Endothelial cell of umbilical vein (primary cell): ENCODE measurements at regions not wholly inside any gene's neighbourhood (a gene's known extent, or its start where the extent isn't known, plus 50 kb on each side); places are given as distances from the start of the nearest gene placed in this dataset.

Experiments
- BruUV-seq: library from RNA; stranded (reverse); fragments of 400-500 nt; replicated peaks from 2 replicates; lab custom pipeline; 2021; lab: Mats Ljungman, UMichigan
- CTCF ChIA-PET: fragments of 300-600, 350-600 bp; sonication (Branson Sonifier 250); formaldehyde crosslinking; loops from one replicate; lab custom pipeline; 2021; ENCODE audit warnings: antibody characterized with exemption, inconsistent platforms; lab: Charles Lee
- POLR2A ChIA-PET: fragments of 300-600, 350-600 bp; sonication (Branson Sonifier 250); formaldehyde crosslinking; loops from one replicate; lab custom pipeline; 2021; ENCODE audit warnings: antibody characterized with exemption, inconsistent platforms; lab: Charles Lee
- DNase-seq: peaks from one replicate; pipeline ENCODE4 v3.0.0-alpha.2; 2011; ENCODE audit warnings: low read depth, low spot score
- FAIRE-seq: peaks from 2 replicates; lab custom pipeline; 2011; peaks lifted over from hg19 to GRCh38; lab: Jason Lieb, UNC
- H2AFZ ChIP-seq: 2 replicates; pipeline ENCODE4 v1.6.0; 2012; ENCODE audit warnings: low read depth, low read length, control low read depth, inconsistent platforms
- H3K27ac ChIP-seq: 2 replicates; pipeline ENCODE4 v1.5.1; 2011; ENCODE audit warnings: low read depth, mild to moderate bottlenecking, control low read depth, low read length, moderate library complexity; ENCODE audit not compliant: insufficient read depth
- H3K27me3 ChIP-seq, 2 experiments: 2 replicates each; pipeline versions ENCODE4 v1.6.0 to v1.6.1; 2011; ENCODE audit warnings: low read length in 2 of 2, mixed read lengths in 1 of 2; ENCODE audit not compliant: control insufficient read depth in 2 of 2, insufficient read depth in 2 of 2
- H3K36me3 ChIP-seq, 2 experiments: 2 replicates in 1 of 2; 3 replicates in 1 of 2; pipeline ENCODE4 v1.5.1; 2011; ENCODE audit warnings: low read length in 2 of 2, mild to moderate bottlenecking in 1 of 2, moderate library complexity in 1 of 2; ENCODE audit not compliant: control insufficient read depth in 2 of 2, insufficient read depth in 2 of 2; ENCODE audit errors: extremely low read depth in 1 of 2
- H3K4me1 ChIP-seq: 3 replicates; pipeline ENCODE4 v1.5.1; 2011; ENCODE audit warnings: mild to moderate bottlenecking, low read length; ENCODE audit not compliant: control insufficient read depth, insufficient read depth; ENCODE audit errors: extremely low read depth
- H3K4me2 ChIP-seq: 2 replicates; pipeline ENCODE4 v1.6.1; 2011; ENCODE audit warnings: low read length, control low read depth, mixed read lengths; ENCODE audit not compliant: insufficient read depth
- H3K4me3 ChIP-seq, 3 experiments: fragments of 200-600 bp in 1 of 3; sonication (generic), shearing (Covaris generic) in 1 of 3; replicated peaks in 1 of 3; 2 replicates each; pipeline ENCODE4 v1.5.1; 2011 to 2016; ENCODE audit warnings: control low read depth in 3 of 3, low read length in 3 of 3, mild to moderate bottlenecking in 2 of 3, inconsistent platforms in 1 of 3, low read depth in 1 of 3, moderate library complexity in 1 of 3; ENCODE audit not compliant: insufficient read depth in 1 of 3
- H3K79me2 ChIP-seq: 2 replicates; pipeline ENCODE4 v1.6.0; 2012; ENCODE audit warnings: low read length, inconsistent platforms; ENCODE audit not compliant: control insufficient read depth, insufficient read depth
- H3K9ac ChIP-seq: replicated peaks from 2 replicates; pipeline ENCODE3; 2011; ENCODE audit warnings: low read length, control low read depth; ENCODE audit not compliant: insufficient read depth; ENCODE audit errors: extremely low read depth
- H3K9me1 ChIP-seq: replicated peaks from 3 replicates; pipeline ENCODE4 v1.6.0; 2011; ENCODE audit warnings: mild to moderate bottlenecking, low read length; ENCODE audit not compliant: control insufficient read depth, insufficient read depth; ENCODE audit errors: extremely low read depth
- H3K9me3 ChIP-seq: replicated peaks from 2 replicates; pipeline ENCODE4 v1.5.1; 2012; ENCODE audit warnings: low read length, inconsistent platforms; ENCODE audit not compliant: control insufficient read depth, insufficient read depth
- H4K20me1 ChIP-seq: replicated peaks from 2 replicates; pipeline ENCODE3; 2011; ENCODE audit warnings: mild to moderate bottlenecking, low read length; ENCODE audit not compliant: control insufficient read depth, insufficient read depth; ENCODE audit errors: extremely low read depth
- CTCF ChIP-seq, 2 donors: IDR thresholded peaks; 1 replicate in 1 of 2; 2 replicates in 1 of 2; pipeline ENCODE4 v1.5.1; 2011; ENCODE audit warnings: low read length in 2 of 2, mild to moderate bottlenecking in 2 of 2, moderate library complexity in 2 of 2, control low read depth in 1 of 2, inconsistent platforms in 1 of 2, low read depth in 1 of 2; ENCODE audit not compliant: insufficient read depth in 1 of 2; ENCODE audit errors: extremely low read depth in 1 of 2
- EZH2 ChIP-seq: IDR thresholded peaks from 2 replicates; pipeline ENCODE4 v1.6.1; 2012; ENCODE audit warnings: borderline replicate concordance, low read depth, mild to moderate bottlenecking, moderate library complexity, low read length, inconsistent platforms; ENCODE audit not compliant: severe bottlenecking
- FOS ChIP-seq: IDR thresholded peaks from 2 replicates; pipeline ENCODE4 v1.6.1; 2011; ENCODE audit warnings: mild to moderate bottlenecking, low read length, moderate library complexity, borderline replicate concordance; ENCODE audit not compliant: insufficient read depth
- GATA2 ChIP-seq: IDR thresholded peaks from 2 replicates; pipeline ENCODE4 v1.7.0; 2011; ENCODE audit warnings: low read depth, mild to moderate bottlenecking, moderate library complexity, mixed read lengths, low read length; ENCODE audit not compliant: insufficient read length, insufficient read depth
- JUN ChIP-seq: IDR thresholded peaks from 2 replicates; pipeline ENCODE4 v1.6.1; 2011; ENCODE audit warnings: borderline replicate concordance, low read depth; ENCODE audit not compliant: insufficient read length, insufficient read depth
- MAX ChIP-seq: IDR thresholded peaks from 2 replicates; pipeline ENCODE4 v1.6.1; 2011; ENCODE audit not compliant: insufficient read depth, insufficient read length
- MYC ChIP-seq: IDR thresholded peaks from one replicate; pipeline ENCODE4 v1.6.1; 2011; ENCODE audit warnings: mild to moderate bottlenecking, low read depth, low read length
- POLR2A ChIP-seq: IDR thresholded peaks from 2 replicates; pipeline ENCODE4 v1.6.1; 2012; ENCODE audit warnings: low read depth, mild to moderate bottlenecking, control low read depth, low read length
- POLR2AphosphoS5 ChIP-seq: IDR thresholded peaks from 2 replicates; pipeline ENCODE4 v1.6.1; 2012; ENCODE audit warnings: low read depth, mild to moderate bottlenecking, control low read depth, low read length, moderate library complexity; ENCODE audit not compliant: insufficient read depth
- dilution Hi-C: fragments of 300-500 bp; cut with MboI; formaldehyde crosslinking; loops from one replicate; pipeline ENCODE4 v1.15.0; 2019; ENCODE audit warnings: low sequenced_read_pairs; ENCODE audit not compliant: extremely low pct_ligation_motif_present
- intact Hi-C: fragments of 100-400 bp; cut with micrococcal nuclease; formaldehyde crosslinking; loops from one replicate; pipeline ENCODE4 v1.10.0; 2022

GRCh38 chr3:176526225-176526624 is 671.1 kb downstream of the TBL1XR1 start:
- dilution Hi-C loops = no loop called here
- BruUV-seq = no TSS peak
- no peaks in the 10 kb centered on the region for H3K9me3 ChIP-seq
- ChIA-PET POLR2A (no interaction called here), CTCF (no interaction called here)
- H4K20me1 ChIP-seq = no peaks in the 10 kb centered on the region
- no peaks in the 10 kb centered on the region for H3K79me2 ChIP-seq
- no peak for DNase-seq
- H3K4me2 ChIP-seq = no peak overlapping the region
- H3K4me1 ChIP-seq = no peaks in the 10 kb centered on the region
- TF ChIP-seq POLR2AphosphoS5 (no peak), EZH2 (no peak), JUN (no peak), MAX (no peak), GATA2 (no peak), FOS (no peak), CTCF (IDR thresholded peaks at IDR 0.05; ENCODE audit: extremely low read depth in 1 of 2, insufficient read depth in 1 of 2, low read depth in 1 of 2, low read length in 2 of 2) (no peak), MYC (no peak), POLR2A (no peak)
- H2AFZ ChIP-seq = no peak overlapping the region
- no peaks in the 10 kb centered on the region for H3K27me3 ChIP-seq
- H3K36me3 ChIP-seq = no peaks in the 10 kb centered on the region
- H3K9me1 ChIP-seq = no peaks in the 10 kb centered on the region
- H3K27ac ChIP-seq = no peak overlapping the region
- FAIRE-seq = no peak
- intact Hi-C loops = no loop called here
- H3K9ac ChIP-seq = no peak overlapping the region
- H3K4me3 ChIP-seq = no peak overlapping the region
